GM21576 (cell line): ENCODE measurements at regions not wholly inside any gene's neighbourhood (a gene's known extent, or its start where the extent isn't known, plus 50 kb on each side); places are given as distances from the start of the nearest gene placed in this dataset.

Experiments
- ATAC-seq: cut with Tn5 transposase; IDR thresholded peaks from one replicate; pipeline ENCODE4 v1.9.1; 2021; ENCODE audit warnings: mild to moderate bottlenecking, moderate library complexity; ENCODE audit not compliant: unreplicated experiment

- no peak for ATAC-seq
Observed at GRCh38 chr15:97545799-97546198, 414.7 kb upstream of the ARRDC4 start.

GRCh38 chr15:97547381-97547780 lies 413.1 kb upstream of the ARRDC4 start:
- ATAC-seq: no peak

- no peak for ATAC-seq
Observed at GRCh38 chr15:97561529-97561928, 399.0 kb upstream of the ARRDC4 start.

GRCh38 chr15:97563516-97563915 lies 397.0 kb upstream of the ARRDC4 start:
- no peak for ATAC-seq

GRCh38 chr15:97566961-97567360 lies 393.5 kb upstream of the ARRDC4 start:
- no peak for ATAC-seq

GRCh38 chr15:97567411-97567810 lies 393.1 kb upstream of the ARRDC4 start:
- ATAC-seq: no peak

GRCh38 chr15:97576929-97577645 lies 383.4 kb upstream of the ARRDC4 start:
- no peak for ATAC-seq

GRCh38 chr15:97585408-97585807 lies 375.1 kb upstream of the ARRDC4 start:
- no peak for ATAC-seq

- ATAC-seq: no peak
Observed at GRCh38 chr15:97592778-97593177, 367.7 kb upstream of the ARRDC4 start.

- no peak for ATAC-seq
Observed at GRCh38 chr15:97597801-97598200, 362.7 kb upstream of the ARRDC4 start.

GRCh38 chr15:97598353-97598798 lies 362.1 kb upstream of the ARRDC4 start:
- no peak for ATAC-seq

- no peak for ATAC-seq
Observed at GRCh38 chr15:97600190-97600589, 360.3 kb upstream of the ARRDC4 start.

GRCh38 chr15:97604677-97605076 lies 355.8 kb upstream of the ARRDC4 start:
- no peak for ATAC-seq

- no peak for ATAC-seq
Observed at GRCh38 chr15:97615114-97615513, 345.4 kb upstream of the ARRDC4 start.

- ATAC-seq: no peak
Observed at GRCh38 chr15:97623091-97623661, 337.3 kb upstream of the ARRDC4 start.

- no peak for ATAC-seq
Observed at GRCh38 chr15:97627634-97628033, 332.9 kb upstream of the ARRDC4 start.

GRCh38 chr15:97645758-97646157 lies 314.7 kb upstream of the ARRDC4 start:
- ATAC-seq: no peak

GRCh38 chr15:97648728-97649127 lies 311.8 kb upstream of the ARRDC4 start:
- ATAC-seq: no peak

- no peak for ATAC-seq
Observed at GRCh38 chr15:97652041-97652440, 308.5 kb upstream of the ARRDC4 start.

GRCh38 chr15:97652700-97653167 lies 307.8 kb upstream of the ARRDC4 start:
- ATAC-seq: no peak

- ATAC-seq: no peak
Observed at GRCh38 chr15:97653896-97654295, 306.6 kb upstream of the ARRDC4 start.

- no peak for ATAC-seq
Observed at GRCh38 chr15:97654481-97655076, 305.9 kb upstream of the ARRDC4 start.
